ENCODE measurements at regions not wholly inside any gene's neighbourhood (a gene's known extent, or its start where the extent isn't known, plus 50 kb on each side); places are given as distances from the start of the nearest gene placed in this dataset.

DNA sequence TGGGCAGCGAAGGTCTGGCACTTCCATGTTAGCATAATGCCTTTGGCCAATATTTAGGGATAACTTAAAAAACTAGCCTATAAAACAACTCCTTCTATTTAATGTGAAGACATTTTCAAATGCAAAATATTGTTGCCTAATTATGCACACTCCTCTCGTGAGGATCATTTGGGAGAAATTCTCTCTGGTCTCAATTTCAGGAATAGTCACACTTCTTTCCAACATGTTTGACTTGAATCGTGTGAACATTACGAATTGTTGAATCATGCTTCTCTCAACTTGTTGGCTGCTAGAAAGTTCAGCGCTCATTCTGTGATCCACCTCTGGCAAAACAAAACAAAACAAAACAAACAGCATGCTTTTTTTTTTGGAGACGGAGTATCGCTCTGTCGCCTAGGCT is 313.2 kb downstream of the SEC23A start:
- Histone ChIP-seq H3K4me3 (no peak overlapping the region), H3K36me3 (no peaks in the 10 kb centered on the region), H3K9me3 (ENCODE audit: low read depth) (no peaks in the 10 kb centered on the region), H3K4me1 (ENCODE audit: low read depth) (no peaks in the 10 kb centered on the region), H3K27me3 (no peaks in the 10 kb centered on the region), H3K27ac (no peak overlapping the region)
- no peak for DNase-seq (ENCODE audit: low read depth in 1 of 2, low spot score in 1 of 2)
- TF ChIP-seq, protein P1, sequence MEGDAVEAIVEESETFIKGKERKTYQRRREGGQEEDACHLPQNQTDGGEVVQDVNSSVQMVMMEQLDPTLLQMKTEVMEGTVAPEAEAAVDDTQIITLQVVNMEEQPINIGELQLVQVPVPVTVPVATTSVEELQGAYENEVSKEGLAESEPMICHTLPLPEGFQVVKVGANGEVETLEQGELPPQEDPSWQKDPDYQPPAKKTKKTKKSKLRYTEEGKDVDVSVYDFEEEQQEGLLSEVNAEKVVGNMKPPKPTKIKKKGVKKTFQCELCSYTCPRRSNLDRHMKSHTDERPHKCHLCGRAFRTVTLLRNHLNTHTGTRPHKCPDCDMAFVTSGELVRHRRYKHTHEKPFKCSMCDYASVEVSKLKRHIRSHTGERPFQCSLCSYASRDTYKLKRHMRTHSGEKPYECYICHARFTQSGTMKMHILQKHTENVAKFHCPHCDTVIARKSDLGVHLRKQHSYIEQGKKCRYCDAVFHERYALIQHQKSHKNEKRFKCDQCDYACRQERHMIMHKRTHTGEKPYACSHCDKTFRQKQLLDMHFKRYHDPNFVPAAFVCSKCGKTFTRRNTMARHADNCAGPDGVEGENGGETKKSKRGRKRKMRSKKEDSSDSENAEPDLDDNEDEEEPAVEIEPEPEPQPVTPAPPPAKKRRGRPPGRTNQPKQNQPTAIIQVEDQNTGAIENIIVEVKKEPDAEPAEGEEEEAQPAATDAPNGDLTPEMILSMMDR (IDR thresholded peaks at IDR 0.05; ENCODE audit: low read depth, low read length): no peak

DNA sequence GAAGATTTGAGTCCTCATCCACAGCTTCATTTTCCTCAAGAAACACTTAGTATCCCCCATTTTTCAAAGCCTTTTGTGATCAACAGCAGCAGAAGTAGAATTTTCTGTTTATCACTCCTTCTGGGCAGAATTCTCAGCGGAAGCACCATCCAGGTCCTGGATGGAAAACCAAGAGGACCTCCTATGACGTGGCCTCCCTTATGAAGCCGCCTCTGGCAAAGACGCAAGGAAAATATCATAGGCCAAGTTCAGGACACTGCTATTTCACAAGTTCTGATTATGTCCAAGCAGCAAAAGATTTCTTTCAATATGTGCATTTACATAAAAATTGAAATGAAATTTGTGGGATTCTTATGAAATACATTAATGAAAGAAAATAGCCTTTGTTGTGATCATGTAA is 315.0 kb downstream of the SEC23A start:
- no peak for DNase-seq (ENCODE audit: low read depth in 1 of 2, low spot score in 1 of 2)
- H3K36me3 ChIP-seq: no peaks in the 10 kb centered on the region
- H3K9me3 ChIP-seq (ENCODE audit: low read depth): no peaks in the 10 kb centered on the region
- TF ChIP-seq, protein P1 (IDR thresholded peaks at IDR 0.05; ENCODE audit: low read depth, low read length): no peak
- no peak overlapping the region for H3K4me3 ChIP-seq
- H3K27ac ChIP-seq: no peak overlapping the region
- H3K27me3 ChIP-seq: no peaks in the 10 kb centered on the region
- H3K4me1 ChIP-seq (ENCODE audit: low read depth): no peaks in the 10 kb centered on the region

DNA sequence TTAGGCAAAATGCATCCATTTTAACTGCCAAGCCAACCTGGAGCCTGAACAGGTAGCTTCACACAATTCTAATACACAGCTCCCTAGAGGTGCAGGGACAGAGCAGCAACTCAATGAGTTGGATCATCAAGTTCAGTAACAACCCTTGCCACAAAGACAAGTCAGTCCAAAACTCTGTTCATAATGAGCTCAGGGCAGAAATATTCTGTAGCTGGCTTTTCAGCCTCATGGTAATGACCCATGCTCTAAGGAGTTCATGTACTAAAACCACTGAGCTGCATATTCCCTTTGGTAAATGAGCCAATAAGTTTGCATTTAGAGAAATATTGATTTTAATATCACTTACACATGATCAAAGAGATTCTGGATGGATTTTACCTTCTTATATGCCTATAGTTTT is 316.1 kb downstream of the SEC23A start:
- Histone ChIP-seq H3K4me1 (ENCODE audit: low read depth) (no peaks in the 10 kb centered on the region), H3K4me3 (no peak overlapping the region), H3K27me3 (no peaks in the 10 kb centered on the region), H3K9me3 (ENCODE audit: low read depth) (no peaks in the 10 kb centered on the region), H3K36me3 (no peaks in the 10 kb centered on the region), H3K27ac (no peak overlapping the region)
- TF ChIP-seq, protein P1 (IDR thresholded peaks at IDR 0.05; ENCODE audit: low read depth, low read length): no peak
- no peak for DNase-seq (ENCODE audit: low read depth in 1 of 2, low spot score in 1 of 2)

DNA sequence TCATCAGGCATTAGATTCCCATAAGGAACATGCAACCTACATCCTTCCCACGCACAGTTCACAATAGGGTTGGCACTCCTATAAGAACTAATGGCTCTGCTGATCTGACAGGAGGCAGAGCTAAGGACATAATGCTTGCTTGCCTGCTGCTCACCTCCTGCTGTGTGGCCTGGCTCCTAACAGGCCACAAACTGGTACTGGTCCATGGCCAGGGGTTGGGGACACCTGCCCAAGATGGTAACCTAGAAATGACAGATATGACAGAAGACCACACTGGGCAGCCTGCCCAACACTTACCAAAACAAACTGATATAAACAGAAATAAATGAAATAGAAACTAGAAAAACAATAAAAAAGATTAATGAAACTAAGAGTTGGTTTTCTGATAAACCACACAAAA is 325.6 kb downstream of the SEC23A start:
- Histone ChIP-seq H3K27ac (no peak overlapping the region), H3K27me3 (no peaks in the 10 kb centered on the region), H3K36me3 (no peaks in the 10 kb centered on the region), H3K4me3 (no peak overlapping the region), H3K4me1 (ENCODE audit: low read depth) (no peaks in the 10 kb centered on the region), H3K9me3 (ENCODE audit: low read depth) (no peaks in the 10 kb centered on the region)
- no peak for DNase-seq (ENCODE audit: low read depth in 1 of 2, low spot score in 1 of 2)
- TF ChIP-seq, protein P1 (IDR thresholded peaks at IDR 0.05; ENCODE audit: low read depth, low read length): no peak

DNA sequence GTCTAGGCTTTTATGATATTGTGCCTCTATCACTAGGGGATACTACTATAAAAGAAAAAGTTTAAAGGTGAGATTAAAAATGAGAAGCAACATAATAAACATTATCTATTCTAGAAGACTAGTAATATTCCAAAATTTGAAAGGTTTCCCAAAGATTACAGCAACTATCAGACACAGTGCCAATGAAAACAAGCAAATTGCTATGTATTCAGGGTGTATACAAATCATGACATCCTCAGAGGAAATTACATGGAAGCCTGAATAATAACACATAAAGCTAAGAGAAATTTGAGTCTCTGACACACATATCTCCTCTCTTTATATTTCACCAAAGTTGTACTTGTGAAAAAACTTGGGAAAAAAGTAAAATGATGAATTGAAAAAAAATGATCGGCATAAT is 327.0 kb downstream of the SEC23A start:
- DNase-seq (ENCODE audit: low read depth in 1 of 2, low spot score in 1 of 2): no peak
- Histone ChIP-seq H3K27ac (no peak overlapping the region), H3K4me1 (ENCODE audit: low read depth) (no peaks in the 10 kb centered on the region), H3K27me3 (no peaks in the 10 kb centered on the region), H3K36me3 (no peaks in the 10 kb centered on the region), H3K9me3 (ENCODE audit: low read depth) (no peaks in the 10 kb centered on the region), H3K4me3 (no peak overlapping the region)
- TF ChIP-seq, protein P1 (IDR thresholded peaks at IDR 0.05; ENCODE audit: low read depth, low read length): no peak

DNA sequence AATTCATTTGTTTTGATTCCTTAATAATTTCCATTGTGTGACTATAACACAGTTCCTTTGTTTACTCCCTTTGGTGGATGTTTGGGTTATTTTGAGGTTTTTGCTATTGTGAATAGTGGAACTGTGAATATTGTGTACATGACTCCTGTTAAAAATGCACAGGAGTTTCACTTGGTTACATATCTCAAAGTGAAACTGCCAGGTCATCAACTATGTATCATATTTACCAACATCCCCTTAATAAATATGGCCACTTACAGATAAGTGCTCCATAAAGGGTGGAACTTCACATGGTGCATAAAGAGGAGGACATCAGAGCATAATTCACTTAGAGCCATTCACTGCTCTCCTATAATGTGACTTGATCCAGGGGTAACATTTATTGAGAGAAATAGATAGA is 328.9 kb downstream of the SEC23A start:
- TF ChIP-seq, protein P1 (IDR thresholded peaks at IDR 0.05; ENCODE audit: low read depth, low read length): no peak
- no peaks in the 10 kb centered on the region for H3K4me1 ChIP-seq (ENCODE audit: low read depth)
- no peaks in the 10 kb centered on the region for H3K36me3 ChIP-seq
- no peaks in the 10 kb centered on the region for H3K9me3 ChIP-seq (ENCODE audit: low read depth)
- no peaks in the 10 kb centered on the region for H3K27me3 ChIP-seq
- no peak overlapping the region for H3K27ac ChIP-seq
- DNase-seq (ENCODE audit: low read depth in 1 of 2, low spot score in 1 of 2): no peak
- no peak overlapping the region for H3K4me3 ChIP-seq
